WTC11 (cell line): ENCODE measurements at regions not wholly inside any gene's neighbourhood (a gene's known extent, or its start where the extent isn't known, plus 50 kb on each side); places are given as distances from the start of the nearest gene placed in this dataset.

Experiments
- ATAC-seq: fragments of 200-7000 bp; cut with Tn5 transposase; 2 replicates; pipeline ENCODE4 v1.10.0; 2021; ENCODE audit warnings: mild to moderate bottlenecking, moderate library complexity
- CTCF ChIA-PET: fragments of 300-600 bp; sonication (Branson Sonifier 250); formaldehyde crosslinking; loops from one replicate; lab custom pipeline; 2021; ENCODE audit warnings: antibody characterized with exemption; lab: Charles Lee
- POLR2A ChIA-PET: fragments of 350-600 bp; sonication (Branson Sonifier 250); formaldehyde crosslinking; loops from one replicate; lab custom pipeline; 2021; ENCODE audit warnings: antibody characterized with exemption; lab: Charles Lee
- DNase-seq: peaks from one replicate; pipeline ENCODE4 v3.0.0; 2021; ENCODE audit warnings: low spot score
- H3K27ac Mint-ChIP-seq: 2 replicates; pipeline ENCODE4 v1.8.0; 2021; ENCODE audit warnings: mixed read lengths
- H3K27me3 Mint-ChIP-seq: 2 replicates; pipeline ENCODE4 v1.8.0; 2021; ENCODE audit warnings: low read depth, mild to moderate bottlenecking, moderate library complexity, mixed read lengths
- H3K36me3 Mint-ChIP-seq: 2 replicates; pipeline ENCODE4 v1.8.0; 2021; ENCODE audit warnings: mixed read lengths
- H3K4me1 Mint-ChIP-seq: 2 replicates; pipeline ENCODE4 v1.8.0; 2022; ENCODE audit warnings: mixed read lengths
- H3K4me3 Mint-ChIP-seq: 2 replicates; pipeline ENCODE4 v1.8.0; 2021; ENCODE audit warnings: mild to moderate bottlenecking, moderate library complexity, mixed read lengths
- H3K9me3 Mint-ChIP-seq: 2 replicates; pipeline ENCODE4 v1.8.0; 2021; ENCODE audit warnings: mixed read lengths
- AR ChIP-seq: fragments of 250-450 bp; sonication (Bioruptor Pico); IDR thresholded peaks from 2 replicates; pipeline ENCODE4 v1.9.0; 2021; ENCODE audit warnings: mild to moderate bottlenecking
- ATF1 ChIP-seq: sonication (generic); formaldehyde crosslinking; IDR thresholded peaks from 2 replicates; pipeline ENCODE4 v1.8.1; 2023; ENCODE audit warnings: mild to moderate bottlenecking, moderate library complexity, missing genetic modification reagents
- CBFB ChIP-seq: sonication (generic); formaldehyde crosslinking; IDR thresholded peaks from 2 replicates; pipeline ENCODE4 v1.8.1; 2022; ENCODE audit warnings: mild to moderate bottlenecking, low read depth, missing genetic modification reagents
- E2F1 ChIP-seq: sonication (generic); formaldehyde crosslinking; IDR thresholded peaks from 2 replicates; pipeline ENCODE4 v1.8.0; 2022; ENCODE audit warnings: mild to moderate bottlenecking, missing genetic modification reagents
- E2F5 ChIP-seq: sonication (generic); formaldehyde crosslinking; IDR thresholded peaks from 2 replicates; pipeline ENCODE4 v1.8.1; 2022; ENCODE audit warnings: mild to moderate bottlenecking, moderate library complexity, missing genetic modification reagents
- FOXJ3 ChIP-seq: sonication (generic); formaldehyde crosslinking; IDR thresholded peaks from 2 replicates; pipeline ENCODE4 v1.9.0; 2021; ENCODE audit warnings: missing genetic modification reagents, mild to moderate bottlenecking, borderline replicate concordance
- GTF2I ChIP-seq: fragments of 250-450 bp; sonication (Bioruptor Pico); conservative IDR thresholded peaks from 2 replicates; pipeline ENCODE4 v1.4.0; 2021; ENCODE audit warnings: mild to moderate bottlenecking
- HMGXB4 ChIP-seq: sonication (generic); formaldehyde crosslinking; IDR thresholded peaks from 2 replicates; pipeline ENCODE4 v1.8.1; 2023; ENCODE audit warnings: mild to moderate bottlenecking, moderate library complexity, missing genetic modification reagents
- MXD4 ChIP-seq: fragments of 250-450 bp; sonication (Bioruptor Pico); IDR thresholded peaks from 2 replicates; pipeline ENCODE4 v1.8.0; 2021; ENCODE audit warnings: mild to moderate bottlenecking, moderate library complexity, borderline replicate concordance
- NFYB ChIP-seq: sonication (generic); formaldehyde crosslinking; conservative IDR thresholded peaks from 2 replicates; pipeline ENCODE4 v1.8.0; 2022; ENCODE audit warnings: low read depth, missing genetic modification reagents
- SMAD3 ChIP-seq: sonication (generic); formaldehyde crosslinking; IDR thresholded peaks from 2 replicates; pipeline ENCODE4 v1.8.0; 2022; ENCODE audit warnings: missing genetic modification reagents, mild to moderate bottlenecking, borderline replicate concordance
- SOX15 ChIP-seq: fragments of 250-450 bp; sonication (Bioruptor Pico); IDR thresholded peaks from 2 replicates; pipeline ENCODE4 v1.9.0; 2021; ENCODE audit warnings: mild to moderate bottlenecking
- ZBTB43 ChIP-seq: sonication (generic); formaldehyde crosslinking; IDR thresholded peaks from 2 replicates; pipeline ENCODE4 v1.8.1; 2023; ENCODE audit warnings: mild to moderate bottlenecking, missing genetic modification reagents
- ZNF232 ChIP-seq: sonication (generic); formaldehyde crosslinking; IDR thresholded peaks from 2 replicates; pipeline ENCODE4 v1.8.0; 2022; ENCODE audit warnings: mild to moderate bottlenecking, missing genetic modification reagents
- ZNF281 ChIP-seq: sonication (generic); formaldehyde crosslinking; IDR thresholded peaks from 2 replicates; pipeline ENCODE4 v1.8.0; 2023; ENCODE audit warnings: mild to moderate bottlenecking, missing genetic modification reagents
- ZNF416 ChIP-seq: fragments of 250-450 bp; sonication (Bioruptor Pico); IDR thresholded peaks from 2 replicates; pipeline ENCODE4 v1.9.0; 2021; ENCODE audit warnings: mild to moderate bottlenecking, inconsistent platforms
- ZNF512 ChIP-seq: sonication (generic); formaldehyde crosslinking; IDR thresholded peaks from 2 replicates; pipeline ENCODE4 v1.8.1; 2022; ENCODE audit warnings: missing genetic modification reagents, borderline replicate concordance
- ZSCAN18 ChIP-seq: fragments of 250-450 bp; sonication (Bioruptor Pico); IDR thresholded peaks from 2 replicates; pipeline ENCODE4 v2.1.2; 2022; ENCODE audit warnings: mild to moderate bottlenecking, moderate library complexity

- ChIA-PET CTCF (interaction anchor here (1.7 kb wide), 1 partner anchor 12 kb away, joined by 4 read pairs; no protein-coding TSS in a partner anchor), POLR2A (no interaction called here)
- Mint-ChIP-seq H3K4me3 (no peak overlapping the region), H3K9me3 (no peaks in the 10 kb centered on the region), H3K4me1 (peaks cover 3% of the 10 kb centered on the region), H3K36me3 (no peaks in the 10 kb centered on the region), H3K27ac (no peak overlapping the region), H3K27me3 (peaks cover 3% of the 10 kb centered on the region; the same call in 1 of the 2 replicates)
- TF ChIP-seq FOXJ3 (CRISPR knock-in tag), result no peak
- no peak for TF ChIP-seq SOX15 (CRISPR knock-in tag)
- TF ChIP-seq AR (CRISPR knock-in tag), result no peak
- TF ChIP-seq ZNF232 (CRISPR knock-in tag), result no peak
- no peak for TF ChIP-seq SMAD3 (CRISPR knock-in tag)
- no peak for TF ChIP-seq MXD4 (CRISPR knock-in tag)
- no peak for TF ChIP-seq E2F1 (CRISPR knock-in tag)
- TF ChIP-seq CBFB (CRISPR knock-in tag), result no peak
- TF ChIP-seq ZNF281, result no peak
- no peak for TF ChIP-seq E2F5 (CRISPR knock-in tag)
- no peak for TF ChIP-seq ZBTB43 (CRISPR knock-in tag)
- TF ChIP-seq ATF1 (CRISPR knock-in tag), result no peak
- no peak for TF ChIP-seq GTF2I (CRISPR knock-in tag)
- TF ChIP-seq NFYB (CRISPR knock-in tag), result no peak
- no peak for TF ChIP-seq ZNF512 (CRISPR knock-in tag)
- no peak for TF ChIP-seq ZSCAN18 (CRISPR knock-in tag)
- no peak for TF ChIP-seq HMGXB4
- TF ChIP-seq ZNF416 (CRISPR knock-in tag), result no peak
- ATAC-seq, result no peak
- no peak for DNase-seq
Observed at GRCh38 chr2:42917425-42917927, 125.1 kb upstream of the HAAO start.
